ENCODE measurements at regions not wholly inside any gene's neighbourhood (a gene's known extent, or its start where the extent isn't known, plus 50 kb on each side); places are given as distances from the start of the nearest gene placed in this dataset.

- DNase-seq (ENCODE audit: low spot score), result no peak
- in situ Hi-C loops (cut with MboI; ENCODE audit: low pct_unique_long_range_greater_than_20kb, low sequenced_read_pairs, unreplicated experiment), result no loop called here
- TF ChIP-seq CTCF (IDR thresholded peaks at IDR 0.05; ENCODE audit: extremely low read depth, insufficient read depth, missing control alignments), result no peak
These were observed 816.5 kb downstream of the EFNA5 start for GRCh38 chr5:106854105-106854687.

GRCh38 chr5:106853266-106853665, 817.5 kb downstream of the EFNA5 start:
- in situ Hi-C loops (cut with MboI; ENCODE audit: low pct_unique_long_range_greater_than_20kb, low sequenced_read_pairs, unreplicated experiment), result no loop called here
- TF ChIP-seq CTCF (IDR thresholded peaks at IDR 0.05; ENCODE audit: extremely low read depth, insufficient read depth, missing control alignments), result no peak
- no peak for DNase-seq (ENCODE audit: low spot score)

- TF ChIP-seq CTCF (IDR thresholded peaks at IDR 0.05; ENCODE audit: extremely low read depth, insufficient read depth, missing control alignments), result no peak
- in situ Hi-C loops (cut with MboI; ENCODE audit: low pct_unique_long_range_greater_than_20kb, low sequenced_read_pairs, unreplicated experiment), result no loop called here
- DNase-seq (ENCODE audit: low spot score), result no peak
These were observed 821.5 kb downstream of the EFNA5 start for GRCh38 chr5:106849266-106849665.

- DNase-seq (ENCODE audit: low spot score), result no peak
- in situ Hi-C loops (cut with MboI; ENCODE audit: low pct_unique_long_range_greater_than_20kb, low sequenced_read_pairs, unreplicated experiment), result no loop called here
- no peak for TF ChIP-seq CTCF (IDR thresholded peaks at IDR 0.05; ENCODE audit: extremely low read depth, insufficient read depth, missing control alignments)
These were observed 826.8 kb downstream of the EFNA5 start for GRCh38 chr5:106843812-106844416.

GRCh38 chr5:106833517-106833916, 837.2 kb downstream of the EFNA5 start:
- no peak for DNase-seq (ENCODE audit: low spot score)
- in situ Hi-C loops (cut with MboI; ENCODE audit: low pct_unique_long_range_greater_than_20kb, low sequenced_read_pairs, unreplicated experiment), result no loop called here
- TF ChIP-seq CTCF (IDR thresholded peaks at IDR 0.05; ENCODE audit: extremely low read depth, insufficient read depth, missing control alignments), result no peak

GRCh38 chr5:106827061-106827460, 843.7 kb downstream of the EFNA5 start:
- no peak for TF ChIP-seq CTCF (IDR thresholded peaks at IDR 0.05; ENCODE audit: extremely low read depth, insufficient read depth, missing control alignments)
- no peak for DNase-seq (ENCODE audit: low spot score)
- in situ Hi-C loops (cut with MboI; ENCODE audit: low pct_unique_long_range_greater_than_20kb, low sequenced_read_pairs, unreplicated experiment), result no loop called here
